HCT116 (cell line): ENCODE measurements at regions not wholly inside any gene's neighbourhood (a gene's known extent, or its start where the extent isn't known, plus 50 kb on each side); places are given as distances from the start of the nearest gene placed in this dataset.

Experiments
- ATAC-seq: fragments of 200-7000 bp; cut with Tn5 transposase; 2 replicates; pipeline ENCODE4 v1.9.1; 2020; ENCODE audit warnings: mild to moderate bottlenecking, moderate library complexity
- BruUV-seq: library from RNA; stranded (reverse); fragments of 400-500 nt; replicated peaks from 2 replicates; lab custom pipeline; 2021; lab: Mats Ljungman, UMichigan
- CTCF ChIA-PET: fragments of 300-600 bp; sonication (Branson Sonifier 250); formaldehyde crosslinking; loops from one replicate; lab custom pipeline; 2021; ENCODE audit warnings: antibody characterized with exemption; lab: Charles Lee
- POLR2A ChIA-PET: fragments of 300-600, 350-600 bp; sonication (Branson Sonifier 250); formaldehyde crosslinking; loops from one replicate; lab custom pipeline; 2021; ENCODE audit warnings: antibody characterized with exemption; lab: Charles Lee
- RAD21 ChIA-PET, 2 experiments: fragments of 300-600 bp; sonication (Branson Sonifier 250); formaldehyde crosslinking; loops; one replicate each; lab custom pipeline; 2023; ENCODE audit warnings: low total read pairs in 2 of 2; ENCODE audit not compliant: uncharacterized antibody in 2 of 2, unreplicated experiment in 2 of 2, low non-redundant PET in 1 of 2; lab: Charles Lee
- DNase-seq: peaks from one replicate; pipeline ENCODE4 v3.0.0-alpha.2; 2010; ENCODE audit warnings: low read depth, low spot score
- H2AFZ ChIP-seq: fragments of 200-600 bp; shearing (Covaris generic), sonication (generic); 2 replicates; pipeline ENCODE4 v1.6.1; 2017; ENCODE audit warnings: low read depth, mixed run types, mixed read lengths, antibody characterized with exemption, low read length; ENCODE audit not compliant: poor library complexity, severe bottlenecking
- H3K27ac ChIP-seq: 2 replicates; pipeline ENCODE4 v1.5.1; 2012; ENCODE audit warnings: low read depth, low read length
- H3K27me3 ChIP-seq: fragments of 200-600 bp; sonication (generic); 2 replicates; pipeline ENCODE4 v1.6.1; 2016; ENCODE audit warnings: mixed run types, low read length, mixed read lengths; ENCODE audit not compliant: insufficient read depth
- H3K36me3 ChIP-seq, 2 experiments: fragments of 200-500 bp in 1 of 2; fragments of 200-600 bp in 1 of 2; sonication (Bioruptor generic) in 1 of 2; sonication (generic) in 1 of 2; 2 replicates each; pipeline versions ENCODE4 v1.5.1 to v1.6.1; 2014 to 2016; ENCODE audit warnings: low read length in 2 of 2, inconsistent platforms in 1 of 2, mixed read lengths in 1 of 2, mixed run types in 1 of 2; ENCODE audit not compliant: insufficient read depth in 2 of 2, control insufficient read depth in 1 of 2
- H3K4me1 ChIP-seq, 2 experiments: fragments of 200-600 bp in 1 of 2; sonication (generic) in 1 of 2; 2 replicates each; pipeline versions ENCODE4 v1.5.1 to v1.6.1; 2012 to 2017; ENCODE audit warnings: low read length in 2 of 2, inconsistent platforms in 1 of 2, mild to moderate bottlenecking in 1 of 2, mixed read lengths in 1 of 2, mixed run types in 1 of 2, moderate library complexity in 1 of 2; ENCODE audit not compliant: insufficient read depth in 2 of 2, control insufficient read depth in 1 of 2
- H3K4me2 ChIP-seq: fragments of 200-600 bp; sonication (generic); 2 replicates; pipeline ENCODE4 v1.6.1; 2017; ENCODE audit warnings: mixed run types, low read length, mixed read lengths
- H3K4me3 ChIP-seq, 2 experiments: fragments of 200-600 bp in 1 of 2; sonication (generic) in 1 of 2; replicated peaks in 1 of 2; 2 replicates each; pipeline ENCODE4 v1.5.1; 2011 to 2016; ENCODE audit warnings: low read length in 2 of 2, control low read depth in 1 of 2, low read depth in 1 of 2, mild to moderate bottlenecking in 1 of 2, mixed read lengths in 1 of 2, mixed run types in 1 of 2
- H3K79me2 ChIP-seq: fragments of 200-600 bp; sonication (generic); 2 replicates; pipeline ENCODE4 v1.6.1; 2017; ENCODE audit warnings: mild to moderate bottlenecking, mixed run types, low read length, moderate library complexity, mixed read lengths; ENCODE audit not compliant: insufficient read depth
- H3K9ac ChIP-seq: fragments of 200-600 bp; sonication (generic); 2 replicates; pipeline ENCODE4 v1.6.1; 2016; ENCODE audit warnings: low read length, mixed read lengths
- H3K9me2 ChIP-seq: fragments of 200-600 bp; sonication (generic), shearing (Covaris generic); 2 replicates; pipeline ENCODE4 v1.6.1; 2017; ENCODE audit warnings: mixed run types, mild to moderate bottlenecking, moderate library complexity; ENCODE audit not compliant: insufficient read depth
- H3K9me3 ChIP-seq, 2 experiments: fragments of 200-500 bp in 1 of 2; fragments of 200-600 bp in 1 of 2; sonication (Bioruptor generic) in 1 of 2; sonication (generic) in 1 of 2; 2 replicates each; pipeline ENCODE4 v1.6.1; 2014 to 2017; ENCODE audit warnings: low read length in 2 of 2, mixed read lengths in 2 of 2, inconsistent platforms in 1 of 2, low read depth in 1 of 2, mild to moderate bottlenecking in 1 of 2, mixed run types in 1 of 2, moderate library complexity in 1 of 2; ENCODE audit not compliant: control insufficient read depth in 1 of 2, insufficient read depth in 1 of 2
- H4K20me1 ChIP-seq: fragments of 200-600 bp; sonication (generic), shearing (Covaris generic); 2 replicates; pipeline ENCODE4 v1.6.1; 2017; ENCODE audit warnings: mixed run types, mild to moderate bottlenecking, moderate library complexity; ENCODE audit not compliant: insufficient read depth
- ATF3 ChIP-seq: IDR thresholded peaks from 2 replicates; pipeline ENCODE4 v1.6.1; 2012
- CBX3 ChIP-seq: IDR thresholded peaks from 2 replicates; pipeline ENCODE4 v1.6.1; 2012; ENCODE audit warnings: low read depth
- CEBPB ChIP-seq: IDR thresholded peaks from 2 replicates; pipeline ENCODE4 v1.6.1; 2012; ENCODE audit warnings: low read depth
- EGR1 ChIP-seq: IDR thresholded peaks from 2 replicates; pipeline ENCODE4 v1.6.1; 2012; ENCODE audit warnings: low read depth
- FOSL1 ChIP-seq: IDR thresholded peaks from 2 replicates; pipeline ENCODE4 v1.6.1; 2012; ENCODE audit warnings: low read depth
- JUND ChIP-seq: IDR thresholded peaks from 2 replicates; pipeline ENCODE4 v1.6.1; 2012
- POLR2AphosphoS5 ChIP-seq: IDR thresholded peaks from 2 replicates; pipeline ENCODE4 v1.6.1; 2011; ENCODE audit warnings: mild to moderate bottlenecking, low read depth, low read length, moderate library complexity
- SIN3A ChIP-seq: IDR thresholded peaks from 2 replicates; pipeline ENCODE4 v1.6.1; 2012; ENCODE audit warnings: low read depth
- SP1 ChIP-seq: IDR thresholded peaks from 2 replicates; pipeline ENCODE4 v1.6.1; 2012; ENCODE audit warnings: low read depth
- SRF ChIP-seq: IDR thresholded peaks from 2 replicates; pipeline ENCODE4 v1.6.1; 2012; ENCODE audit warnings: low read depth
- TCF7L2 ChIP-seq: IDR thresholded peaks from 2 replicates; pipeline ENCODE4 v1.7.0; 2011; ENCODE audit warnings: borderline replicate concordance, inconsistent platforms; ENCODE audit not compliant: insufficient read depth, insufficient read length; ENCODE audit errors: extremely low read depth
- ZBTB33 ChIP-seq: IDR thresholded peaks from 2 replicates; pipeline ENCODE4 v1.6.1; 2011; ENCODE audit warnings: mild to moderate bottlenecking, low read length, moderate library complexity; ENCODE audit not compliant: insufficient replicate concordance; ENCODE audit errors: extremely low read depth
- ZFX ChIP-seq: fragments of 450-650 bp; IDR thresholded peaks from 2 replicates; pipeline ENCODE4 v1.6.1; 2017
- intact Hi-C: fragments of 100-400 bp; cut with micrococcal nuclease; formaldehyde crosslinking; loops from 2 replicates; pipeline ENCODE4 v1.10.0; 2022

- no peak overlapping the region for H3K27ac ChIP-seq
- intact Hi-C loops = no loop called here
- no TSS peak for BruUV-seq
- no peak overlapping the region for H3K4me3 ChIP-seq
- ATAC-seq = no peak
- H3K9me3 ChIP-seq = no peaks in the 10 kb centered on the region
- H3K4me1 ChIP-seq = peaks cover 0 to 11% of the 10 kb centered on the region in 2 experiments; a peak in 2 of 4 replicates
- no peaks in the 10 kb centered on the region for H3K9me2 ChIP-seq
- peak overlapping the region; percentile 58 for H2AFZ ChIP-seq
- no peaks in the 10 kb centered on the region for H4K20me1 ChIP-seq
- H3K4me2 ChIP-seq = peak overlapping the region; percentile 30
- DNase-seq = peak; percentile 35
- H3K79me2 ChIP-seq = no peaks in the 10 kb centered on the region
- H3K9ac ChIP-seq = no peak overlapping the region
- ChIA-PET CTCF (no interaction called here), RAD21 (no interaction called here), POLR2A (no interaction called here)
- no peaks in the 10 kb centered on the region for H3K27me3 ChIP-seq
- H3K36me3 ChIP-seq = no peaks in the 10 kb centered on the region
- TF ChIP-seq SRF (no peak), SP1 (peak; percentile 44), EGR1 (no peak), SIN3A (no peak), TCF7L2 (peak; percentile 44), CEBPB (peak; percentile 28; the same call in 1 of the 2 replicates), JUND (peak; percentile 71), CBX3 (0 out of 2 replicates have a peak, but pooled peaks have one; percentile 15), FOSL1 (peak; percentile 72)
Observed at GRCh38 chr20:54284928-54285704, 77.2 kb downstream of the PFDN4 start.

- Histone ChIP-seq H3K27me3 (peaks cover 10% of the 10 kb centered on the region), H3K4me1 (peaks cover 3 to 12% of the 10 kb centered on the region in 2 experiments; a peak in 3 of 4 replicates), H3K4me3 (no peak overlapping the region), H3K9me2 (no peaks in the 10 kb centered on the region), H2AFZ (no peak overlapping the region), H3K9me3 (no peaks in the 10 kb centered on the region), H3K79me2 (no peaks in the 10 kb centered on the region), H3K27ac (no peak overlapping the region), H4K20me1 (no peaks in the 10 kb centered on the region), H3K9ac (no peak overlapping the region), H3K36me3 (no peaks in the 10 kb centered on the region), H3K4me2 (no peak overlapping the region)
- ATAC-seq (no peak), DNase-seq (no peak)
- ChIA-PET RAD21 (no interaction called here), POLR2A (no interaction called here), CTCF (no interaction called here)
- BruUV-seq = no TSS peak
- TF ChIP-seq SIN3A (no peak), ATF3 (no peak), ZBTB33 (no peak), ZFX (no peak), POLR2AphosphoS5 (no peak)
- intact Hi-C loops = no loop called here
Observed at GRCh38 chr20:54290636-54291035, 82.7 kb downstream of the PFDN4 start.
